DMS153 treated with DMSO at 0.1 percent for 48 hours (cell line): ENCODE measurements at regions not wholly inside any gene's neighbourhood (a gene's known extent, or its start where the extent isn't known, plus 50 kb on each side); places are given as distances from the start of the nearest gene placed in this dataset.
"Not testable (repeated sequence)": the region's sequence is repeated elsewhere in the genome, so short reads cannot be mapped to it uniquely, and the experiment has no call there.

Source experiments
- DNase-seq: peaks from one replicate; lab custom pipeline; 2025; ENCODE audit not compliant: unreplicated experiment; lab: John Stamatoyannopoulos, UW

DNA sequence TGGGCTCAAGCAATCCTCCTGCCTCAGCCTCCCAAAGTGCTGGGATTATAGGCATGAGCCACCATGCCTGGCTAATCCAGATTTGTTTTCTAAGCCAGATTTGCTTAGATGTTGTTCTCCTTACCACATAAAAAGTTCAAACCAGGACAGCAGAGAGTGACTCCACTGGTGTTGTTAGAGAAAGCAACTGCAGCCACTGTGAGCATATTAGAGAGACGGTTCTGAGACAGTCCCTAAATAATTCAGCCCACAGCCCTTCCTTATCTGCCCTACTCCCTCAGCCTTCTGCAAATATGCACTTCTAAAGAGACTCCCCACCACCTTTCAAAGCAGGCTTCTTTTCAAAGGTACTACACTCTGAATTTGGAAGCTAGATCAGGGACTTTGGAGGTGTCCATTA is 96.1 kb downstream of the DRD1 start:
- no peak for DNase-seq

DNA sequence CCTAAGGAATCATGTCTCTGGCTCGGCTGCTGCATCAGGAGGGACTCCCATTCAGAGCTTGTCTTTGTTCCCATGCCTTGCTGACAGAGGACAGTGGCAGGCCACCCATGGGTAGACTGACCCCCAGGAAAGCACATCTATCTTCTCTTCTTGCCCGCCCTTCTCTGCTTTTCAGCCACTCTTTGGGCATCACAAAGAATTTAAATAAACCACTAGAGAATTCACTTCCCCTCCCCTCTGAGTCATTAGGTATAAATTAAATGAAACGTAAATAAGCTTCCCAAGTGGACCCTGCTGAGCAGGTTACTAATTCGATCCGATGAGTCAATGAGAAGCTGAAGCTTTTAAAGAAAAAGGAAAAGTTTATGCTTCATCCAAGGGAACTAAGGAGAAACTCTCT is 97.0 kb downstream of the DRD1 start:
- DNase-seq = no peak

DNA sequence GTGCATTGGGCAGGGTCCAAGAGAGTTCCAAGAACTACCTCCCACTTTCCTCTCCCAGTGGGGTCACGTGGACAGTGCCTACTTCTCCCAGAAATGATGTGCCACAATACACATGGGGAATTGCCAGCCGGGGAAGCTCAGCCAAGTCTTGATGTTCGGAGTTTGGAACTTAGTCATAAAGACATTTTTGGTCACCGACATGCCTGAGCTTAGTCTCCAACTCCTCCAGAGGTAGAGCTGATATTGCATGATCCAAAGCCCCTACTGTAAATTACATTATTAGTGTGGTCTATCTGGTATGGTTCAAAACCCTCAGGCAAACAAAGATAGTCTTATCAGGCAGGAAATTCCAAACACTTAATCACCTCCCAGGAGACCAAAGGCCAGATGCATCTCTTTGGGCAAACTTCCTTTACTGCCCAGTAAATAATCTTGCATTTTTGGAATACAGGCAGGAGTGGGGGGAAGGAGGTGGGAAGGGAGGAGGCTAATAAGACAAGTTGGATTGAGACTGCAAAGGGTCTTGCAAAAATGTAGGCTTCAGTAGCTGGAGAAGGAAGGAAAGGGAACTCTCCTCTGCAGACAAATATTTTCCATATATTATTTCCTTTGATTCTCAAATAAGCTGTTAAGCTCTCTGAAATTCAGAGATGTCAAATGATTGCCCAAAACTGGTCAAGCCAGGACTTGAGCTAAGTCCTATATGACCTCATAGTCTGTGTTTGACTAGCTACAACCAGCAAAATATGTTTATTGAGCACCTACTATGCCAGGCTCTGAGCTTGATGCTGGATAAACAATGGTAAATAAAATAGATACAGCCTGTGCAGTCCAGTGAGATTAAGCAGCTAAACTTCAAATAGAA is 99.4 kb downstream of the DRD1 start:
- DNase-seq = no peak

DNA sequence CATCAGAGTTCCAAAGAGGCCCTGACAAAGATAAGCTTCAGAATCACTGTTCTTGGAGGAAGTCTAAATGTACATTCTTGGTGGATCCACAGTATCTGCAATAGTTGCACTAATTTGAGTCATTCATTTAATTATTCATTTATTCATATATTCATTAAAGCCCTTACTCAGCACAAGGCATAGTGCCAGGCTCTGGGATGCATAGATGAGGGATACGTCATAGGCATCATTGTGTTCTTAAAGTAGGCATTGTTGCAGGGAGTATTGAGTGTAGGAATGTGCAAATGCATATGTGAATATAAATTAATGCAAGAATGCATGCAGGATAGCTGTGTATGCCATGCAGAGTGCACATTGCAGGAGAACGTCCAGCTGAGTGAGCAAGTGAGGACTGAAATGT is 100.7 kb downstream of the DRD1 start:
- no peak for DNase-seq

DNA sequence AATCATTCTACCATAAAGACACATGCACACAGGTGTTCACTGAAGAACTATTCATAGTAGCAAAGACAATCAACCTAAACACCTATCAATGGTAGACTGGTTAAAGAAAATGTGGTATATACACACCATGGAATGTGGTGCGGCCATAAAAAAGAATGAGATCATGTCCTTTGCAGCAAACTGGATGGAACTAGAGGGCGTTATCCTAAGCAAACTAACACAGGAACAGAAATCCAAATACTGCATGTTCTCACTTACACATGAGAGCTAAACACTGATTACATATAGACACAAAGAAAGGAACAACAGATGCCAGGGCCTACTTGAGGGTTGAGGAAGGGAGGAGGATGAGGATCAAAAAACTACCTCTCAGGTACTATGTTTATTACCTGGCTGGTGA is 103.8 kb downstream of the DRD1 start:
- no peak for DNase-seq

DNA sequence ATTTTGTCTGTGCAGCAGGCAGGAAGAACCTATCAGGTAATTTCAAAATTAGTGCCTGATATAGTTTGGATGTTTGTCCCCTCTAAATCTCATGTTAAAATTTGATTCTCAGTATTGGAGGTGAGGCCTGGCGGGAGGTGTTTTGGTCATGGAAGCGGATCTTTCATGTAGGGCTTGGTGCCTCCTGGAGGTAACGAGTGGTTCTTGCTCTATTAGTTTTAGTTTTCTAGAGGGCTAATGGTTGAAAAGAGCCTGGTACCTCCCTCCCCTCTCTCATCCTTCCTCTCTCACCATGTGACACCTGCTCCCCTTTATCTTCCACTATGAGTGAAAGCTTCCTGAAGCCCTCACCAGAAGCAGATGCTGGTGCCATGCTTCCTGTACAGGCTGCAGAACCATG is 106.3 kb downstream of the DRD1 start:
- DNase-seq = no peak

DNA sequence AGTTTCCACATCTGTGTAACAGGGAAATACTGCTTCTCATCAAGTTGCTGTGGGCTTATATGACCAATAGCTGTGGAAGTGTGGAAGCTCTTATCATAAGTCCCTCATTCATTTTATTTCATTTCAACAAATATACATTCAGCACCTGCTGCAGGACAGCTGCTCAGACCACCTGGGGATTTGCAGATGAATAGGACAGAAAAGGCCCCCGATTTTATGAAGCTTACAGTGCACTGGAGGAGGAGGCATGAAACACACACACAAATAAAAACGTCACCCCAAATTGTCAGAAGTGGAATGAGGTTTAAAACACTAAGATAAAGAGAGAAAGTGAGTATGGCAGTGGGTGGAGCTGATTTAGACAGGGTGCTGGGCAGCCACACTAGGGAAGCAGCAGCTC is 107.2 kb downstream of the DRD1 start:
- no peak for DNase-seq

DNA sequence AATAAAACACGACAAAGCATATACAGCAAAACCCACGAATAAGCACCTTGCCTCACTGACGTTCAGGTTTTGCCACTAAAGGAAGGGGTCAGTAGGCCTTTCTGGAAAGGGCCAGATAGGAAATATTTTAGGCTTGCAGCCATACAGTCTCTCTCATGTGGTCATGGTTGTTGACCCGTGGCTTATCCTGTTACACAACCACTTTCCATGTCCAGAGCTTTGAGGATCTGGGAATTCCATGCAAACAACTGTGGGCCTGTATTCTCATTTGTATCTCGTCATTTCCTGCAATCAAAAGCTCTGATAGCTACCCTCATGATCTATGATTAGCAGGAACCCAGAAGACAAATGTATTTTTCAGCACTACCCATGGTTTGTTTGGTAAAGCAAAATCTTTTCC is 108.3 kb downstream of the DRD1 start:
- DNase-seq = no peak

DNA sequence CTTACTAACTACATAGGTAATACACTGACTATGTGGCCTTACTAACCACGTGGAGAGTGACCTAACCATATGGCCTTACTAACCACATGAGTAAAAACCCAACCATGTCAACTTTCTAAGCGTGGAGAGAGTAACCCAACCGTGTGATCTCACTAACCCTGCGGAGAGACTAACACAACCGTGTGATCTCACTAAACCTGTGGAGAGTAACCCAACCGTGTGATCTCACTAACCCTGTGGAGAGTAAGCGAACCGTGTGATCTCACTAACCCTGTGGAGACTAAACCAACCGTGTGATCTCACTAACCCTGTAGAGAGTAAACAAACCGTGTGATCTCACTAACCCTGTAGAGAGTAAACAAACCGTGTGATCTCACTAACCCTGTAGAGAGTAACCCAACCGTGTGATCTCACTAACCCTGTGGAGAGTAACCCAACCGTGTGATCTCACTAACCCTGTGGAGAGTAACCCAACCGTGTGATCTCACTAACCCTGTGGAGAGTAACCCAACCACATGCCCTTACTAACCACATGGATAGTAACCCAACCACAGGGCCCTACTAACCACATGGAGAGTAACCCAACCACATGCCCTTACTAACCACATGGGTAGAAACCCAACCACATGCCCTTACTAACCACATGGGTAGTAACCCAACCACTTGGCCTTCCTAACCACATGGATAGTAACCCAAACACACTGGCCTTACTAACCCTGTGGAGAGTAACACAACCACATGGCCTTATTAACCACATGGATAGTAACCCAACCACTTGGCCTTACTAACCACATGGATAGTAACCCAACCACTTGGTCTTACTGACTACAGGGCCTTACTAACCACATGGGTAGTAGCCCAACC is 112.6 kb downstream of the DRD1 start:
- not testable (repeated sequence) for DNase-seq

DNA sequence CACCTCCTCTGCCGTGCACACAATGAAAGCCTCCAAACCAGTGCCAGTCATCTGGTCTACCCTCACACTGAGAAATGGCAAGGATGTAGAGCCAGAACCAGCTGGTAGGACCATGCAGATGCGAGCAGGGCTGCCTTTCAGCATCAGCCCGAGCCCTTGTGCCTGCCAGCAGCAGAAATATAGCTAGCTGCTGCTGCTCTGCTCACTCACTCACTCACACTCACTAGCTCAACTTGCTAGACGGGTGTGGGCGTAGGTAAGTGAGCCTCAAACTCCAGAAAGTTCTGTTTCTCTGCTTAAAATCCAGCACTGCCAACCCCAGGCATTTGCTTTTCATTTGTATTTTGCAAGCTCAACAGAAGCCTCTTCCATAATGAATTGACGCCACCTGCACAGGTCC is 114.0 kb downstream of the DRD1 start:
- DNase-seq = no peak

DNA sequence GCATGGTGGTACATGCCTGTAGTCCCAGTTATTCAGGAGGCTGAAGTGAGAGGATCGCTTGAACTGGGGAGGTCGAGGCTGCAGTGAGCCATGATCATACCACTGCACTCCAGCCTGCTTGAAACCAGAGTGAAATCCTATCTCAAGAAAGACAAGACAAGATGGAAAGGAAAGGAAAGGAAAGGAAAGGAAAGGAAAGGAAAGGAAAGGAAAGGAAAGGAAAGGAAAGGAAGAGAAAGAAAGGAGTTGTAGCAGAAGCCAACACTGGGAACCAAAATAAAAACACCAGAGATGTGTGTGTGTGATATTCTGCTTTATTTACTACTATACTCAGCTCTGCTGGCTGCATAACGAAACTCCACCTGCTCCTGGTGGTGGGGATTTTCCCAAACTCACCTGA is 115.3 kb downstream of the DRD1 start:
- DNase-seq = no peak

DNA sequence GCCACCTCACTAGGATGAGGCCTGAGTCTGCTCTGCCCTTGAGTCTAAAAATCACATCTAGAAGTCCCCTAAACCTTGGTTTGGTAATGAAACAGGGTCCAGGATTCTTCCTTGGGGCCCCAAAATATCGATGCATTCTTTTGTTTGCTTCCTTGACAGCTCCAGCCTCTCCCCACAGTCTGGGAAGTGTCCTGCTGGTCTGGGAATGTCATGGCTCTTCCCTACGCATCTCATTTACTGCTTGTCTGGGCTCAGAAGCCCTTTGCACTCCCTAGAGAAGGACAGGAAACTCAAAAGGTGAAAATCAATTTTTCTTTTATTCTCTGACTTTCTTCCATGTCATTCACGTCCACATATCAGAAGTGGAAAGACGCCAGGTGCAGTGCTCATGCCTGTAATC is 115.8 kb downstream of the DRD1 start:
- no peak for DNase-seq

DNA sequence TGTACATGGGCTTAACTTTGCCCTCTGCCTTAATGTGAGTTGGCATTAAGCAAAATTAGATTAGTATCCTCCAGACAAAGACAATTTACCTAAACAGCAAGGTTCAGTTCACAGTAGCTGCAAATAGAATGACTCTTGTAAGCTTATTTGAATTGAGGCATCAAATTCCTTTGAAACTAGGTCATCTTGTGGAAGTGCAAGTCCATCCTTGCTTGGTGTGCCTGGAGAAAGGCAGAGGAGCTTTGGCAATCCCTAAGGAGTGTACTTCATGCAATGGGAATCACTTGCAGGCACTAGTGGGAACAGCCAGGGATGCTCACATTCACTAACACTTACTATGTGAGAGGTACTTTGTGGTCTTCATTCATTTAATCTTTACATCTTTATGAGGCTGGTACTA is 118.3 kb downstream of the DRD1 start:
- no peak for DNase-seq

DNA sequence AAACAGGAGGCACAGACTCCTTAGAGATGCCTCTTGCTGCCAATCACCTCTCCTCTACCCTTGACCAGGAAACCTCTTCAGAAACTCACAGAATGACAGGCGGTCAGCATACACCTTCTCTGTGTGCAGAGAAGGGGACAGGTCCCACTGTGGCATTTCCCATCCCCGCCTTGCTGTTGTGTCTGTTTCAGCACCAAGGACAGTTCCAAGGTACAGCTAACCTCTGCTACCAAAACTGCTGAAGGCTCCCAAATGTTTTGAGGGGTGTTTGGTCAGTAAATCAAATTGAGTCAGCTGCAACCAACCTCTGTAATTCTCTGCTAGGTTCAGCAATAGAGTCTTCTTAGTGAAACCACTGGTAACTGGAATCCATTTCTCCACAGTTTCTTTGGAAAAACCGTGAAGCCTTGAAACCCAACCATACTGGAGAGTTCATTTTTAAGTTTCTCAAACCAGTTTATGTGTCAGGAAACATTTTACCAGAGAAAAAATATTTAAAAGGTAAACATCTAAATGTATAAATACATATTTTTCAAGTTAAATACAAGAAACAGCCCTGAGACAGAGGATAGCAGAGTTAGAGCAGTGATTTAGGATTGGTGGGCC is 122.0 kb downstream of the DRD1 start:
- no peak for DNase-seq

DNA sequence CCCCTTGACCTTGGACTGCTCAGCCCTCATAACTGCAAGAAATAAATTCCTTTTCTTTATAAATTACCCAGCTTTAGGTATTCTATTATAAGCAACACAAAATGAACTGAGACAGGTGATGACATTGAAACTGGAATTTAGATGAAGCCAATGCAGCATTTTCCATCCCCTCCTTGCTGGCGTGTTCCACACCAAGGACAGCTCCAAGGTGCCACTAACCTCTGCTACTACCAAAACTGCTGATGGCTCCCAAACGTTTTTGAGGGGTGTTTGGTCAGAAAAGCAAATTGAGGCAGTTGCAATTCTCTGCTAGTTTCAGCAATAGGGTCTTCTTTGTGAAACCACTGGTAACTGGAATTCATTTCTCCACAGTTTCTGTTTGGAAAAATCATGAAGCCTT is 124.8 kb downstream of the DRD1 start:
- no peak for DNase-seq

DNA sequence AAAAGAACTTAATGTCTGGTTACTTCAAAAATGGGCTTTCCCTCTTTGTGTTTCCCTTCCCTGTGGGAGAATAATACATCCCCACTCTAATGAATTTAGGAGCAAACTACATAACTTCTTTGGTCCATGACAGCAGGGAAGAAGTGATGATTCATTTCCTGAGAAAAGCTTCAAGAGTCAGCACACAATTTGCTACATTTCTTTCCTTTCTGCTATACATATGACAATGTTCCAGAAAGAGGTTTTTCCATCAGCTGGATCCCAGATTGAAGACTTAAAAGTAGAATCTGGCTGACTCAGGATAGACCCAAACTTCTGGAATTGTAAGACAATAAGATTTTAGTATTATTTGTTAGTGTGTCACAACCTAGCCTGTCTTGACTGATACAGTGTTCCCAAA is 126.1 kb downstream of the DRD1 start:
- DNase-seq = no peak

DNA sequence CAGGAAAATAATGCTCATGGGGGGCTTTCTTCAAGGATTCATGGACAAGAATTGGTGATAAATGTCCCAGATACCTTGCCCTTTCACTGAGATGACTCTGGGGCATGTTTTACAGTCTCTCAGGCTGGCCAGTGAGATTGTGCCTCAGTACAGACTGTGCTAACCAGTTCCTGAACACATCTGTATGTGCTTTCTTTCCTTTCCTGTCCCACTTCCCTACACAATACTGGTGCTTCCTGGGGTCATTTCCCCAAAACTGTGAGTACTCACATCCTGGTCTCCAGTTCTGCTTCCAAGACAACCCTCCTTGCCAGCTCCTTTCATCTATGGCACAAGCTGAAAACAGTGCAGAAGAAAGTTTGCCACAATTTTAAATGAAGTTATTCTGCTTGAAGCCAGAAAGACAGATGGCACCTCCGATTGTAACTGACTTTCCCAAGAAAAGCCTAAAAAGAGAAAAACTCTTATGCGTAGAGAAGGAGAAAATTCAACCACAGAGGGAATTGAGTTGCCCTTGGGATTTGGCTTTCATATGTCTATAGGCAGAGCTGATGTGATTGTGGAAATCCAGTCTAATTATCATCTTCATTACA is 134.7 kb downstream of the DRD1 start:
- DNase-seq = no peak

DNA sequence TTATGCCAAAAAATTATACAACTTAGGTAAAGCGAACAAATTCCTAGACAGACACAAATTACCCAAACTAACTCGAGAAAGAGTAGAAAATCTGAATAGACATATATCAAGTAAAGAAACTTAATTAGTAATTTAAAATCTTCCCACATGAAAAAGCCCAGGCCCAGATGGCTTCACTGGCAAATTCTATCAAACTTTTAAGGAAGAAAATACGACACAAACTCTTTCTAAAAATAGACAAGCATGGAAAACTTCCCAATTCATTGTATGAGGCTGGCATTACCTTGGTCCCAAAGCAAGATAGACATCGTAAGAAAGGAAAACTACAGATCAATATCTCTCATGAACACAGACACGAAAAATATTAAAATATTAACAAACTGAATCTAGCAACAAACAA is 135.3 kb downstream of the DRD1 start:
- no peak for DNase-seq

DNA sequence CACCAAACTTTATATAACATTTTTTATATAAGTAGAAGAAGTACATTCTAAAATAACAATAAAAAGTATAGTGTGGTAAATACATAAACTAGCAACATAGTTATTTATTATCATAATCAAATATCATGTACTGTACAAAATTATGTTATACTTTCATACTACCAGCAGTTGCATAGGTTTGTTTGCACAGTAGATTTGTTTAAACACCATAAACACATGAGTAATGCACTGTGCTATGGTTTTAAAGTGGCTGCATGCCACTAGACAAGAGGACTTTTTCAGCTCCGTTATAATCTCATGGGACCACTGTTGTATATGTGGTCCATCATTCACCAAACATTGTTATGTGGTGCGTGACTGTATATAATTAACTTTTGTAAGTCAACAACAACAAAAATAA is 137.6 kb downstream of the DRD1 start:
- DNase-seq = no peak

DNA sequence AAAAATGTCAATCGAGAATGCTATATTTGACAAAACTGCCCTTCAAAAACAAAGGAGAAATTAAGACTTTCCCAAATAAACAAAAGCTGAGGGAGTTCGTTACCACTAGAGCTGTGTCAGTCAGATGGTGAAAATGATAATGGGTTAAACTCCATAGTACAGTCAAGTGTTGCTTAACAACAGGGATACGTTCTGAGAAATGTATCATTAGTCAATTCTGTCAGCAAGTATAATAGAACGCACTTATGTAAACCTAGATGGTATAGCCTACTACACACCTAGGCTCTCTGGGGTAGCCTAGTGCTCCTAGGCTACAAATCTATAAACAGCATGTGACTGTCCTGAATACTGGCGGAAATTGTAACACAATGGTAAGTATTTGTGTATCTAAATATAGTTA is 138.7 kb downstream of the DRD1 start:
- DNase-seq = no peak

DNA sequence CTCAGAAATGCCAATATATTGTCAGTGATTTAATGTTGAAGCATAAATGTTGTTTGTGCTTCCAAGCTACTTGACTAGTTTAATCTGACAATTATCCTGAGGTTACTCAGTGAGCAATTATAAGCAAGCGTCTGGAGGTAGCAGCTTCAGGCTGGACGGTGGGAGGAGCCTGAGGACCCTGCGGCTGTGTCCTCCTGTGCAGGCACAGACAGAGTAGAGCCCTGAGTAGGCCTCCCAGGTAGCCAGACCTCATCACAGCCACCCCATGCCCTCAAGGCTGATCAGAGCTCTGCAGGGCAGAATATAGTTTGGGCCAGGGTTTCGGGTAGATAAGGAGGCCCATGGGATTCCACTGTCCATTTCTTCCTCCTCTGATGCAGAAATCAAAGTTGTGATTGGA is 153.6 kb downstream of the DRD1 start:
- DNase-seq = no peak
